NB4 (cell line): ENCODE measurements at regions not wholly inside any gene's neighbourhood (a gene's known extent, or its start where the extent isn't known, plus 50 kb on each side); places are given as distances from the start of the nearest gene placed in this dataset.
"Not testable (repeated sequence)": the region's sequence is repeated elsewhere in the genome, so short reads cannot be mapped to it uniquely, and the experiment has no call there.

Experiments
- DNase-seq: peaks from one replicate; pipeline ENCODE4 v3.0.0; 2010; ENCODE audit warnings: low read depth
- H3K4me3 ChIP-seq: one replicate; pipeline ENCODE4 v1.5.1; 2011; ENCODE audit warnings: mild to moderate bottlenecking, low read depth, low read length, moderate library complexity
- MAX ChIP-seq: IDR thresholded peaks from 2 replicates; pipeline ENCODE4 v1.6.1; 2011; ENCODE audit warnings: low read depth, low read length
- MYC ChIP-seq: IDR thresholded peaks from 2 replicates; pipeline ENCODE4 v1.6.1; 2011; ENCODE audit warnings: low read depth, low read length
- POLR2A ChIP-seq: IDR thresholded peaks from 2 replicates; pipeline ENCODE4 v1.6.1; 2011; ENCODE audit warnings: mild to moderate bottlenecking; ENCODE audit not compliant: insufficient read length; ENCODE audit errors: extremely low read depth
- TF ChIP-seq, protein P1 (sequence below): IDR thresholded peaks from one replicate; pipeline ENCODE4 v1.5.1; 2012; ENCODE audit warnings: low read depth, low read length

DNA sequence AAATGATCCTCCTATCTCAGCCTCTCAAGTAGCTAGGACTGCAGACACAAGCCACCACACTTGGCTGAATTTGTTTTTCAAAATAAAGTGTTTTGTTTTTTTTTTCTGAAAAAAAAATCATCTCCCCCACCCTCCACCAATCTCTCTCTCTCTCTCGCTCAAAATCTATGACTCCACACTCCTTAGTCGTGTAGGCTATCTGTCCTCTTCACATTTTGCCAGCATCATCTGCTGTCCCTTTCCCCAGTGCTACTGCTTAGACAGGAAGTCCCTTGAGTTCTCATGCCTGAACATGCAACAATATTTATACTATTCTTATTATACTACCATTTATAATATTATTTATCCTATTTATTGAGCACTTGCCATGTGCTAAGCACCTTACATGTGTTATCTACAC is 80.7 kb upstream of the TMEM164 start:
- no peak overlapping the region for H3K4me3 ChIP-seq
- no peak for DNase-seq
- TF ChIP-seq MYC, result no peak
- TF ChIP-seq, protein P1, sequence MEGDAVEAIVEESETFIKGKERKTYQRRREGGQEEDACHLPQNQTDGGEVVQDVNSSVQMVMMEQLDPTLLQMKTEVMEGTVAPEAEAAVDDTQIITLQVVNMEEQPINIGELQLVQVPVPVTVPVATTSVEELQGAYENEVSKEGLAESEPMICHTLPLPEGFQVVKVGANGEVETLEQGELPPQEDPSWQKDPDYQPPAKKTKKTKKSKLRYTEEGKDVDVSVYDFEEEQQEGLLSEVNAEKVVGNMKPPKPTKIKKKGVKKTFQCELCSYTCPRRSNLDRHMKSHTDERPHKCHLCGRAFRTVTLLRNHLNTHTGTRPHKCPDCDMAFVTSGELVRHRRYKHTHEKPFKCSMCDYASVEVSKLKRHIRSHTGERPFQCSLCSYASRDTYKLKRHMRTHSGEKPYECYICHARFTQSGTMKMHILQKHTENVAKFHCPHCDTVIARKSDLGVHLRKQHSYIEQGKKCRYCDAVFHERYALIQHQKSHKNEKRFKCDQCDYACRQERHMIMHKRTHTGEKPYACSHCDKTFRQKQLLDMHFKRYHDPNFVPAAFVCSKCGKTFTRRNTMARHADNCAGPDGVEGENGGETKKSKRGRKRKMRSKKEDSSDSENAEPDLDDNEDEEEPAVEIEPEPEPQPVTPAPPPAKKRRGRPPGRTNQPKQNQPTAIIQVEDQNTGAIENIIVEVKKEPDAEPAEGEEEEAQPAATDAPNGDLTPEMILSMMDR, result no peak
- TF ChIP-seq MAX, result no peak
- no peak for TF ChIP-seq POLR2A

GRCh38 chrX:109925003-109925402 is 77.9 kb upstream of the TMEM164 start:
- DNase-seq, H3K4me3 ChIP-seq: not testable (repeated sequence)

GRCh38 chrX:109925656-109926055 is 77.3 kb upstream of the TMEM164 start:
- no peak for DNase-seq
- H3K4me3 ChIP-seq, result no peak overlapping the region
- TF ChIP-seq POLR2A (no peak), MYC (no peak), MAX (no peak)
- TF ChIP-seq, protein P1, result no peak

- no peak for TF ChIP-seq MAX
- no peak for TF ChIP-seq POLR2A
- TF ChIP-seq, protein P1, result no peak
- no peak for TF ChIP-seq MYC
- DNase-seq, result no peak
- no peak overlapping the region for H3K4me3 ChIP-seq
Observed at GRCh38 chrX:109926118-109926517, 76.8 kb upstream of the TMEM164 start.

- no peak for DNase-seq
- no peak overlapping the region for H3K4me3 ChIP-seq
- TF ChIP-seq POLR2A (no peak), MYC (no peak), MAX (no peak)
- TF ChIP-seq, protein P1, result no peak
Observed at GRCh38 chrX:109926743-109927662, 75.9 kb upstream of the TMEM164 start.

DNA sequence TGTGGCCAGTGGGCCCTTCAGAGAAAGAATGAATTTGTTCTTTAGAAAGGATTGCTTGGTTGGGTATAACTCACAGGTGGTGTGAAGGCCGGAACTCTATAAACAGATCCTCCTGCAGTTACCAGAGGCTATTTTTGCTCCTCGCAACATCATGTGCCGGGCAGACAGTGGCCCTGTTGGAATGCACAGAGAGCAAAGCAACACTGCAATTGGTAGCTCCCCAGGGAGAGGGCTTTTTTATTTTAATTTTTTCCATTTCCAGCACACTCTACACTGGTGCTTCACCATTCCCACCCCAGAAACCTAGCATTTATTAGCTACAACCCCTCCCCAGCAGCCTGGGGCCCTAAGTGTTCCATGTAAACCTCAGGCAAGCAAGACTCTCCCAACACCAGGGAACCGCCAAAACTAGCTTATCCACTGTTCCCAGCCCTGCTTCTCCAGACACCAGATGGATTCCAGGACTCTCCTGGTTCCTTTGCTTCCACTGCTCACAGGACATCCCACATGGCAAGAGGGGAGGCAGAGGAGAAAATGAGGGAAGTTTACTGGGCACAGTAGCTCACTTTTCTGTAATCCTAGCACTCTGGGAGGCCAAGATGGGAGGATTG is 75.1 kb upstream of the TMEM164 start:
- no peak for DNase-seq
- TF ChIP-seq, protein P1, result no peak
- no peak for TF ChIP-seq MYC
- no peak for TF ChIP-seq MAX
- no peak for TF ChIP-seq POLR2A
- no peak overlapping the region for H3K4me3 ChIP-seq
